ENCODE measurements at regions not wholly inside any gene's neighbourhood (a gene's known extent, or its start where the extent isn't known, plus 50 kb on each side); places are given as distances from the start of the nearest gene placed in this dataset.

- no peak overlapping the region for H3K27ac ChIP-seq (ENCODE audit: insufficient read length, low read depth, low read length)
Measured at GRCh38 chr10:6746782-6747181, 166.7 kb upstream of the PRKCQ start.

More at GRCh38 chr10:6746782-6747181, 166.7 kb upstream of the PRKCQ start:
- Mint-ChIP-seq H3K36me3 (ENCODE audit: insufficient read depth in 1 of 3, low read depth in 3 of 3) (peaks cover 0 to 5% (median 0%) of the 10 kb centered on the region in 3 experiments; a peak in 4 of 7 replicates), H3K27me3 (ENCODE audit: low read depth) (peaks cover 4% of the 10 kb centered on the region), H3K9me3 (peaks cover 0 to 9% of the 10 kb centered on the region in 2 experiments; a peak in 4 of 5 replicates), H3K4me3 (no peak overlapping the region), H3K4me1 (peaks cover 3 to 8% of the 10 kb centered on the region in 2 experiments), H3K27ac (no peak overlapping the region)
- no peak overlapping the region for H2BK15ac ChIP-seq (ENCODE audit: low read depth, low read length)
- H2BK120ac ChIP-seq (ENCODE audit: low read depth, low read length, poor library complexity, severe bottlenecking), result no peak overlapping the region
- no peak for DNase-seq
- H3K4me2 ChIP-seq (ENCODE audit: insufficient read depth, insufficient read length, low read length), result no peak overlapping the region
- no peaks in the 10 kb centered on the region for H3K27me3 ChIP-seq (ENCODE audit: insufficient read depth, low read length)
- no peak overlapping the region for H3T11ph ChIP-seq (ENCODE audit: low read length)
- no peak overlapping the region for H2AK5ac ChIP-seq (ENCODE audit: insufficient read length, low read length)
- H4K20me1 ChIP-seq (ENCODE audit: control insufficient read depth, insufficient read depth, insufficient read length), result no peaks in the 10 kb centered on the region
- H3K79me1 ChIP-seq (ENCODE audit: insufficient read depth, low read depth, low read length, poor library complexity, severe bottlenecking), result no peaks in the 10 kb centered on the region
- H3K56ac ChIP-seq (ENCODE audit: insufficient read length, low read depth, low read length), result no peak overlapping the region
- H3K4ac ChIP-seq (ENCODE audit: low read depth, low read length), result no peak overlapping the region
- H3K9ac ChIP-seq (ENCODE audit: extremely low read depth, insufficient read length, low read length), result no peak overlapping the region
- H2BK5ac ChIP-seq (ENCODE audit: insufficient read length, low read length), result no peak overlapping the region
- no peaks in the 10 kb centered on the region for H3K23me2 ChIP-seq (ENCODE audit: insufficient read length, low read depth, low read length, poor library complexity, severe bottlenecking)
- no peak overlapping the region for H4K5ac ChIP-seq (ENCODE audit: insufficient read length, low read depth, low read length)
- WGBS (ENCODE audit: extremely low coverage, insufficient read length, low lambda C conversion rate), result no CpG with 5 or more reads among the region's 5 CpGs
- no peaks in the 10 kb centered on the region for H3K9me3 ChIP-seq (ENCODE audit: control insufficient read depth, low read depth, low read length)
- peaks cover 4% of the 10 kb centered on the region; the same call in 1 of the 2 replicates for H3K4me1 ChIP-seq (ENCODE audit: insufficient read depth, low read length)
- H2BK12ac ChIP-seq (ENCODE audit: insufficient read length, low read depth, low read length), result no peak overlapping the region
- no peak overlapping the region for H4K8ac ChIP-seq (replicated peaks; ENCODE audit: insufficient read length, low read depth, low read length)
- no peak overlapping the region for H3K14ac ChIP-seq (ENCODE audit: insufficient read depth, low read length)
- H4K91ac ChIP-seq (ENCODE audit: insufficient read length, low read depth, low read length), result no peak overlapping the region
- TF ChIP-seq CTCF (conservative IDR thresholded peaks at IDR 0.05), result no peak
- H3K23ac ChIP-seq (ENCODE audit: insufficient read length, low read depth, low read length), result no peak overlapping the region
- no peaks in the 10 kb centered on the region for H3K79me2 ChIP-seq (ENCODE audit: insufficient read depth, low read length)
- H3K18ac ChIP-seq (ENCODE audit: insufficient read length, low read depth, low read length), result no peak overlapping the region
- no peak overlapping the region for H2BK20ac ChIP-seq (ENCODE audit: low read depth, low read length, poor library complexity, severe bottlenecking)
- no peak overlapping the region for H2AFZ ChIP-seq (ENCODE audit: low read length)

Measured in H9 (cell line).